ENCODE measurements at regions not wholly inside any gene's neighbourhood (a gene's known extent, or its start where the extent isn't known, plus 50 kb on each side); places are given as distances from the start of the nearest gene placed in this dataset.

DNA sequence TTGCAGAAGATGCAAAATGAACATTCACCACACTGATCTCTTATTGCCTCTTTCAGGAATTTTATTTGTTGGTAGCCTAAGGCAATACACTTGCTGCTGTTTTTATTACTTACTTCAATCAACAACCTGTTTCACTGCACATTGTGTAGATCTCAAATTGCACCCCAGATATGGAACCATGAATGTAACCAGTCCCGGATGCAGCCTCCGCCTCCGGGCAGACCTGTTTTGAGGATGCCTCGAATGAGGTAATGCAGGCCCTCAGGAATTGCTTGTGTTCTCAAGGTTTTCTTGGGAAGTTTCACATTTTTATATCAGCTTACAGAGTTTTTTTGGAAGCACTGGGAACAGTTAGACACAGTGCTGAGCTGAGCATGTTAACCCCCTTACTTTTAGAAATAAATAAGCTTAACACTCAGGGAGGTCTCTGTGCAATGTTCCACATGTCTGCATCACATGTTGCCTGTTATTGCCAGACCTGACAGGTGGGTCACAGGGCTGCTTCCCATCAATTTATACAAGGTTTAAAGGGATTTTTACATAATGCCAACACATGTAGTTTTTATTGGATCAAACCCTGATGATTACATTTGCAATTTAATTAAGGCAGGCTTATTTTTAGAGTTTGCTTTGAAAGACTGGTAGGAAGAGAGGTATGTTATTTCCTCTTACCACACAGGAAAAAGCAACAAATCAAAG, 193.1 kb upstream of the POM121L12 start:
- Histone ChIP-seq H3K79me1 (ENCODE audit: low read depth, low read length) (no peaks in the 10 kb centered on the region), H2BK5ac (ENCODE audit: low read depth, low read length) (no peak overlapping the region), H3K4ac (replicated peaks; ENCODE audit: insufficient read length, low read depth, low read length) (no peak overlapping the region), H4K5ac (ENCODE audit: insufficient read length, low read depth, low read length) (no peak overlapping the region), H3K23me2 (ENCODE audit: low read depth, low read length) (no peaks in the 10 kb centered on the region), H3K9ac (replicated peaks in 1 of 4; ENCODE audit: extremely low read depth in 1 of 4, low read depth in 3 of 4, low read length in 3 of 4) (no peak overlapping the region), H3K36me3 (ENCODE audit: control insufficient read depth in 2 of 4, insufficient read depth in 4 of 4, low read length in 3 of 4) (no peaks in the 10 kb centered on the region), H4K20me1 (replicated peaks in 1 of 2; ENCODE audit: control insufficient read depth in 1 of 2, insufficient read depth in 2 of 2, low read length in 2 of 2) (no peaks in the 10 kb centered on the region), H4K8ac (ENCODE audit: extremely low read depth, insufficient read depth, low read length) (no peak overlapping the region), H2AK5ac (ENCODE audit: low read depth, low read length) (no peak overlapping the region), H3K4me2 (ENCODE audit: insufficient read depth in 1 of 2, low read depth in 2 of 2, low read length in 2 of 2) (no peak overlapping the region), H2BK15ac (ENCODE audit: low read length) (no peak overlapping the region), H2BK120ac (replicated peaks; ENCODE audit: low read depth, low read length) (no peak overlapping the region), H3K56ac (replicated peaks; ENCODE audit: insufficient read length, low read depth, low read length) (no peak overlapping the region), H3K18ac (ENCODE audit: extremely low read depth, low read length) (no peak overlapping the region), H3K27ac (ENCODE audit: low read depth, low read length) (no peak overlapping the region), H2BK20ac (ENCODE audit: low read length) (no peak overlapping the region), H3K14ac (ENCODE audit: insufficient read length) (no peak overlapping the region), H4K91ac (replicated peaks; ENCODE audit: insufficient read length, low read length) (no peak overlapping the region), H3K4me1 (replicated peaks in 1 of 4; ENCODE audit: control insufficient read depth in 3 of 4, insufficient read depth in 4 of 4, low read length in 3 of 4) (0 out of 7 replicates have a peak, but pooled peaks cover 0 to 4% (median 0%) of the 10 kb centered on the region in 4 experiments), H2BK12ac (ENCODE audit: low read depth, low read length) (no peak overlapping the region), H3K4me3 (ENCODE audit: extremely low read depth in 1 of 4, insufficient read depth in 2 of 4, low read depth in 3 of 4, low read length in 4 of 4) (no peak overlapping the region), H3K79me2 (ENCODE audit: control insufficient read depth in 1 of 2, insufficient read depth in 2 of 2, low read length in 2 of 2) (no peaks in the 10 kb centered on the region), H3K27me3 (replicated peaks in 1 of 4; ENCODE audit: control insufficient read depth in 3 of 4, extremely low read depth in 1 of 4, insufficient read depth in 3 of 4, low read length in 3 of 4) (no peaks in the 10 kb centered on the region), H3K23ac (ENCODE audit: insufficient read length) (no peak overlapping the region), H2AFZ (ENCODE audit: low read length) (no peak overlapping the region), H3K9me3 (ENCODE audit: insufficient read depth in 2 of 2, low read depth in 1 of 2, low read length in 1 of 2) (no peaks in the 10 kb centered on the region)
- CTCF ChIA-PET (ENCODE audit: partially characterized antibody), result interaction anchor here (0.9 kb wide), 1 partner anchor 333 kb away, joined by 3 read pairs; no protein-coding TSS in a partner anchor
- whole genome bisulfite sequencing, 2 experiments (ENCODE audit: extremely low coverage in 1 of 2, insufficient coverage in 1 of 2, insufficient read length in 1 of 2, insufficient replicate concordance in 2 of 2, low coverage in 1 of 2, low lambda C conversion rate in 2 of 2, missing lambda C conversion rate in 1 of 2), result 96% methylated on average over 4 of the region's 4 CpGs; no CpG with 5 or more reads in 1 of the 2 experiments
- DNase-seq (ENCODE audit: low read depth in 1 of 2, low spot score in 2 of 2), result no peak
- no peak for TF ChIP-seq RAD21 (IDR thresholded peaks at IDR 0.05 in 1 of 2, conservative IDR thresholded peaks at IDR 0.05 in 1 of 2; ENCODE audit: low read depth in 2 of 2, low read length in 2 of 2)
- no peak for TF ChIP-seq RNF2 (IDR thresholded peaks at IDR 0.05; ENCODE audit: borderline replicate concordance, low read depth, low read length, missing control alignments, poor library complexity, severe bottlenecking)
- no peak for TF ChIP-seq ZNF274 (IDR thresholded peaks at IDR 0.05; ENCODE audit: borderline replicate concordance, extremely low read depth, low read length)
- TF ChIP-seq, protein P1, sequence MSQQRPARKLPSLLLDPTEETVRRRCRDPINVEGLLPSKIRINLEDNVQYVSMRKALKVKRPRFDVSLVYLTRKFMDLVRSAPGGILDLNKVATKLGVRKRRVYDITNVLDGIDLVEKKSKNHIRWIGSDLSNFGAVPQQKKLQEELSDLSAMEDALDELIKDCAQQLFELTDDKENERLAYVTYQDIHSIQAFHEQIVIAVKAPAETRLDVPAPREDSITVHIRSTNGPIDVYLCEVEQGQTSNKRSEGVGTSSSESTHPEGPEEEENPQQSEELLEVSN (IDR thresholded peaks at IDR 0.05), result no peak
- POLR2A ChIA-PET (ENCODE audit: partially characterized antibody), result no interaction called here
- no peak for FAIRE-seq

All from H1 (cell line).